ENCODE measurements at regions not wholly inside any gene's neighbourhood (a gene's known extent, or its start where the extent isn't known, plus 50 kb on each side); places are given as distances from the start of the nearest gene placed in this dataset. TPM values are rescaled to one million over a fixed set of nuclear protein-coding genes. Genes with fewer than 3 reads are reported as not detected.
"Not testable (repeated sequence)": the region's sequence is repeated elsewhere in the genome, so short reads cannot be mapped to it uniquely, and the experiment has no call there.

GRCh38 chr9:85112391-85112790, 442.9 kb downstream of the NTRK2 start:
- H3K9ac ChIP-seq (ENCODE audit: low read depth, low read length): no peak overlapping the region
- no peaks in the 10 kb centered on the region for H3K9me3 ChIP-seq (replicated peaks; ENCODE audit: low read length)
- no peaks in the 10 kb centered on the region for H3K36me3 ChIP-seq (ENCODE audit: insufficient read depth, low read length)
- no peak overlapping the region for H3K4me3 ChIP-seq (ENCODE audit: low read length)
- H3K27me3 ChIP-seq (ENCODE audit: control insufficient read depth, insufficient read depth, low read length): no peaks in the 10 kb centered on the region
- H3K4me2 ChIP-seq (ENCODE audit: low read length): no peak overlapping the region
- no peaks in the 10 kb centered on the region for H3K4me1 ChIP-seq (ENCODE audit: control insufficient read depth, insufficient read depth, low read length)

- Histone ChIP-seq H3K4me2 (ENCODE audit: low read length) (no peak overlapping the region), H3K36me3 (ENCODE audit: insufficient read depth, low read length) (no peaks in the 10 kb centered on the region), H3K4me1 (ENCODE audit: control insufficient read depth, insufficient read depth, low read length) (no peaks in the 10 kb centered on the region), H3K4me3 (ENCODE audit: low read length) (no peak overlapping the region), H3K9ac (ENCODE audit: low read depth, low read length) (no peak overlapping the region), H3K9me3 (replicated peaks; ENCODE audit: low read length) (no peaks in the 10 kb centered on the region), H3K27me3 (ENCODE audit: control insufficient read depth, insufficient read depth, low read length) (no peaks in the 10 kb centered on the region)
Measured at GRCh38 chr9:85108746-85109145, 439.2 kb downstream of the NTRK2 start.

DNA sequence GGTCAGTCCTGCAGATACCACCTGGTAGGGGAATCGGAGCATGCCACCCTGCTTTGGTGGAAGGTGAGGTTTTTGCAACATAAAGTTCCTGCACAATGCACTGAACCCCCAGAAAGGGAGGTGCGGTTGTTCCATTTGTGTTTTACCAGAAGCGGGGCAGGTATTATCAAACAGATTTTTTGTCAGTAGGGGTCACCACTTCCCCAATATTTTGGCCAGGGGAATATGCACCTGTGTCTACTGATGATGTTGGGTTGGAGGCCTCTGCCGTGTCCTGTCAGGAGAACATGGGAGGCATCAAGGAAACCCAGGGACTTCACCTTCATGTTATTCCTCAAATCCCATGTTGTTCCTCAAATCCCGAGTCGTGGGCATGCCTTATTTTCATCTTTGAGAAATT, 438.7 kb downstream of the NTRK2 start:
- Histone ChIP-seq H3K4me1 (ENCODE audit: control insufficient read depth, insufficient read depth, low read length) (no peaks in the 10 kb centered on the region), H3K4me3 (ENCODE audit: low read length) (no peak overlapping the region), H3K9ac (ENCODE audit: low read depth, low read length) (no peak overlapping the region), H3K9me3 (replicated peaks; ENCODE audit: low read length) (no peaks in the 10 kb centered on the region), H3K4me2 (ENCODE audit: low read length) (no peak overlapping the region), H3K36me3 (ENCODE audit: insufficient read depth, low read length) (no peaks in the 10 kb centered on the region), H3K27me3 (ENCODE audit: control insufficient read depth, insufficient read depth, low read length) (no peaks in the 10 kb centered on the region)

GRCh38 chr9:85089188-85089969, 419.9 kb downstream of the NTRK2 start:
- Histone ChIP-seq H3K4me1 (ENCODE audit: control insufficient read depth, insufficient read depth, low read length) (no peaks in the 10 kb centered on the region), H3K9ac (ENCODE audit: low read depth, low read length) (no peak overlapping the region), H3K4me2 (ENCODE audit: low read length) (no peak overlapping the region), H3K27me3 (ENCODE audit: control insufficient read depth, insufficient read depth, low read length) (no peaks in the 10 kb centered on the region), H3K36me3 (ENCODE audit: insufficient read depth, low read length) (no peaks in the 10 kb centered on the region), H3K4me3 (ENCODE audit: low read length) (no peak overlapping the region), H3K9me3 (replicated peaks; ENCODE audit: low read length) (no peaks in the 10 kb centered on the region)

- H3K36me3 ChIP-seq (ENCODE audit: insufficient read depth, low read length): no peaks in the 10 kb centered on the region
- no peak overlapping the region for H3K4me3 ChIP-seq (ENCODE audit: low read length)
- H3K4me2 ChIP-seq (ENCODE audit: low read length): no peak overlapping the region
- no peak overlapping the region for H3K9ac ChIP-seq (ENCODE audit: low read depth, low read length)
- peaks cover 5% of the 10 kb centered on the region for H3K9me3 ChIP-seq (replicated peaks; ENCODE audit: low read length)
- H3K4me1 ChIP-seq (ENCODE audit: control insufficient read depth, insufficient read depth, low read length): no peaks in the 10 kb centered on the region
- H3K27me3 ChIP-seq (ENCODE audit: control insufficient read depth, insufficient read depth, low read length): no peaks in the 10 kb centered on the region
Measured at GRCh38 chr9:85081963-85082362, 412.4 kb downstream of the NTRK2 start.

- H3K9ac ChIP-seq (ENCODE audit: low read depth, low read length): no peak overlapping the region
- peaks cover 5% of the 10 kb centered on the region for H3K9me3 ChIP-seq (replicated peaks; ENCODE audit: low read length)
- H3K27me3 ChIP-seq (ENCODE audit: control insufficient read depth, insufficient read depth, low read length): no peaks in the 10 kb centered on the region
- H3K4me1 ChIP-seq (ENCODE audit: control insufficient read depth, insufficient read depth, low read length): no peaks in the 10 kb centered on the region
- no peak overlapping the region for H3K4me3 ChIP-seq (ENCODE audit: low read length)
- no peaks in the 10 kb centered on the region for H3K36me3 ChIP-seq (ENCODE audit: insufficient read depth, low read length)
- H3K4me2 ChIP-seq (ENCODE audit: low read length): no peak overlapping the region
Measured at GRCh38 chr9:85079349-85079748, 409.8 kb downstream of the NTRK2 start.

DNA sequence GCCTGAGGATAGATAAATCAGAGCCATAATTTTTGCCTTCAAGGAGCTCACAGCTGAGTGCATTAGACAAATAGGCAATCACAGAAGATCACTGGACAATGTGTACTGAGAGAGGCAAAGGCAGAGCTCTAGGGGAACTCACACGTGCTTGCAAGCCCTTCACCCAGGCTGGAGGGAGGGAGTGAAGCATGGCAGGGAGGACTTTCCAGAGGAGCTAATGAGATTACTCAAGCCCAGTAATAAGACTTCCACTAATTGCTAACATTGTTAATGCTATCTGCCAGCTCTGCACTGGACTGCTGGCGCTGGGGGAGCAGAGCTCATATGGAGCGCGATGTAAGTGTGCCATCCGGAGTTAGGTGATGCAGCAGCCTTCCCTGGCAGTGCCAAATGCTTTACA, 408.4 kb downstream of the NTRK2 start:
- Histone ChIP-seq H3K4me2 (ENCODE audit: low read length) (no peak overlapping the region), H3K4me1 (ENCODE audit: control insufficient read depth, insufficient read depth, low read length) (no peaks in the 10 kb centered on the region), H3K9ac (ENCODE audit: low read depth, low read length) (no peak overlapping the region), H3K36me3 (ENCODE audit: insufficient read depth, low read length) (no peaks in the 10 kb centered on the region), H3K27me3 (ENCODE audit: control insufficient read depth, insufficient read depth, low read length) (no peaks in the 10 kb centered on the region), H3K9me3 (replicated peaks; ENCODE audit: low read length) (peaks cover 5% of the 10 kb centered on the region), H3K4me3 (ENCODE audit: low read length) (no peak overlapping the region)

GRCh38 chr9:85077146-85077545, 407.6 kb downstream of the NTRK2 start:
- H3K4me3 ChIP-seq (ENCODE audit: low read length); H3K4me1 ChIP-seq (ENCODE audit: control insufficient read depth, insufficient read depth, low read length); H3K36me3 ChIP-seq (ENCODE audit: insufficient read depth, low read length); H3K27me3 ChIP-seq (ENCODE audit: control insufficient read depth, insufficient read depth, low read length); H3K4me2 ChIP-seq (ENCODE audit: low read length); H3K9ac ChIP-seq (ENCODE audit: low read depth, low read length); H3K9me3 ChIP-seq (replicated peaks; ENCODE audit: low read length): not testable (repeated sequence)

Small RNA genes in the stretch of these regions (small RNA-seq; reads per million reads assigned to genes)
- gene UBE2V1P10: not detected
